Astrocyte of the hippocampus (primary cell): ENCODE measurements at regions not wholly inside any gene's neighbourhood (a gene's known extent, or its start where the extent isn't known, plus 50 kb on each side); places are given as distances from the start of the nearest gene placed in this dataset.

Experiments
- DNase-seq: peaks from one replicate; pipeline ENCODE4 v3.0.0; 2011; ENCODE audit warnings: low read depth, low spot score

DNA sequence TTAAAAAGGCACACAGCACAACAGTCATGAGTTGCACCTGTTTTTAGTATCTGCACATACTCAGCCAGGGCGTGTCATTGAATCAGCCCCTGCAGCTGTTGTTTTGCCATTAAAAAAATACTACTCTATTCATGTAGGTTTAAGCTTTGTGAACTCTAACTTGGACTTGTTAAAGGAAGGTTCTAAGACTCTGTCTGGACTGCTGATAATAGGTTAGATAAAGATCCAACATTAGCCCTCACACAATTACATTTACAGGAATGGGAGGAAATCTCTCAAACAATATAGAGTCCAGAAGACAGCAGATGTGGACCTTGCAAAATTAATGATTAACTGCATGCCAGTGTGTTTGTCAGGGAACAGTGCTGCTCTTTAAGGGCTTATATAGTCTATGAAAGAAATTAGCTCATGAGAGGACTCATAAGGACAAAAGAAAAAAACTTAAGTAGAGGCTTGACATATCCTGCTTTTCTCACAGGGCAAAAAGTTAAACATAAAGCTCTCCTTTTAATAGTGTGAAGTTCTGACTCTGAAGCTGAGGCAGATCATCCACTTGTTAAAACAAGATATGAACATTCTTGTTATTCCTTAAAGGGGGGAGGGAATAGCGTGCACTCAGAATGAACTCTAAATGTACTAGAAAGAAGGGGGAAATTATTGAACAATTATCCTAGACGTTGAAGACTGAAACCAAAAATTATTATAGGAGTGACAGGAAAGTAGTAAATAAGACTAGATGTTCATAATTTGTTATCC, 243.6 kb downstream of the NDFIP2 start:
- peak; percentile 2 for DNase-seq

DNA sequence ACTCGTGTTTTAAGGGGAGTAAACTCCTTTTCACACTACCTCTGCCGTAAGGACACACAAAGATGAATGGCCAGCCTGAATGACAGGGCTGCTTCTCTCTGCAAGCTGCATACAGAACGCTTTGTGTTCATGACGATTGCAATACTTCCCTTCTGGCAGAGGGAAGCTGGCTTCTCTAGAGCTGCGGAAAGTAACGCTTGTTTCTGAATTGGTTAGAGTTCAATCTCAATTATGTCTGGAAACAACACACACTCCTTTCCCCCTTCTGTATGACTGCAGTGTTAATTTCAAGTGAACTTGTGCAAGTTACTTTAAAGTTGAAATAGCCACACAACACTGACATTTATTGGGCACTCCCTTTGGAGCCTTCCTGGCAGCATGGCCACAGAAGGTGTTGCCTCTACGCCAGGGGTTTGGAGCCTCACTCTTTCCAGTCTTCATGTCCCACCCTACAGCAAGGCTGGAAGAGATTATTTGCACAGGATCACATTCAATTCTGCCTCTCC, 242.6 kb downstream of the NDFIP2 start:
- DNase-seq, result no peak

DNA sequence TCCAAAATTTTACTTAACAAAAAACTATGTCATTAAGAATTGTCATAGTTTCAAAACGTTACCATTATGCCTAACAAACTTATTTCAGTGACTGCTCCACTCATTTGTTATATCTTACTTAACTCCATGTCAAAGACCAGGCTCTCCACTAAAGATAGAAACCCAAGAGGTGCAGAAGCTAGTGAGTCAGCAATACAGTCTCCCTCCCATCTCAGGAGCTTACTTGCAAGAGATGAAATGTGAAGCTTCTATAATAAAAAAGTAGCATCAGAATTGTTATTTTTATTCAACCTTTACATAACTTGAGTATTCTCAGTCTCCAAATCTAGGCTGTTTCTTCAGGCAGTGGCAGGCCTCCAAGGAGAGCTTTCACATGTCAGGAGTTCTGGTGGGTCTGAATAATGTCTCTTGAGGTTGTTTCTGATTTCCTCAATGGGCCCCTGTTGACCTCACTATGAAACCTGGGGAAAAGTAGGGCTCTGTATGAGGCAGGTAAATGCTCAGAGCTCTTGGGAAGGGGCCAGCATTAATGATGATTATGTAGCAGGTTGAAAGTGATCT, 242.0 kb downstream of the NDFIP2 start:
- no peak for DNase-seq

DNA sequence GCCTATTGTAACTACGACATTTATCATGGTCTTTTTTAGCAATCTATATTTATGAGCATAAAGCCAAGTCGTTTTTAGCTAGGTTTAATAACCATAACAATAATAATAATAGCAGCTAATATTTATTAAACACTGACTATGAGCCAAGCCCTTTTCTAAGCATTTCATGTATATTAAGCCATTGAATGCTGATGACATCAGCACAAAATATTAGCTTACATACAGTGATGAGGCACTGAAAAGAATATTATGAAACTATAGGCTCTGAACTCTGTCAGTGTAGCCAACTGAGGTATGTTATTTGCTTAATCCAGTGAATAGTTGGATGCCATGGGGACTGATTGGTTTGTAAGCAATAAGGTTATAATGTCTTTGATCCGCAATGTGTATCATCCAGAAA, 235.2 kb downstream of the NDFIP2 start:
- no peak for DNase-seq

DNA sequence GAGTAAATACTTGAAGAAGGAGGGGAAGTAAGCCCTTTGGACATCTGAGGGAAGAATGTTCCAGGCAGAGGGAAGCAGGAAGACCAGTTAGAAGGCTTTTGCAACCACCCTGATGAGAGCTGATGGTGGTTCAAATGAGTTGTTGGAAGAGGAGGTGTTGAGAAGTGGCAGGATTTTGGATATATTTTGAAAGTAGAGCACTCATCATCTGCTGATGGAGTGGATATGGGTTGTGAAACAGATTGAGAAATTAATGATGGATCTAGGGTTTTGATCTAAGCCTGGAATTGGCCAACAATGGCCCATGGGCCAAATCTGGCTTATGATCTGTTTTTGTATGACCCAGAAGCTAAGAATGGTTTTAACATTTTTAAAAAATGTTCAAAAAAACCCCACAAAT, 230.7 kb downstream of the NDFIP2 start:
- no peak for DNase-seq

DNA sequence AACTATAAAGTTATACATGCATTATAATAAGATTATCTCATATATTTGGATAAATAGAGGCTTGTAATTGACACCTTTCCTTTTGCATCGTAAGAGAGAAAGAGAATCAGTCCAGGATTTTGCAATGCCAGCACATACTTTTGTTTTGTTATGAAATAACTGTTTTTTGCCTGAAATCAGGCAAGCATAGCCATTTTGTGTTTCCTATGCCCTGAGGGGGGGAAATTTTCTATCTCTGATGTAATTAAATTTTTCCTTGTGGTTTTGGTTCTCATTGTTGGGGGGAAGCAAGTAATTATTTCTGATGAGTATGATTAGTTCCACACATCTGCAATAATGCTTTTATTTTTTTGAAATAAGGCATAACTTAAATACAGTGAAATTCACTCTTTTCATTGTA, 229.4 kb downstream of the NDFIP2 start:
- peak; percentile 41 for DNase-seq

DNA sequence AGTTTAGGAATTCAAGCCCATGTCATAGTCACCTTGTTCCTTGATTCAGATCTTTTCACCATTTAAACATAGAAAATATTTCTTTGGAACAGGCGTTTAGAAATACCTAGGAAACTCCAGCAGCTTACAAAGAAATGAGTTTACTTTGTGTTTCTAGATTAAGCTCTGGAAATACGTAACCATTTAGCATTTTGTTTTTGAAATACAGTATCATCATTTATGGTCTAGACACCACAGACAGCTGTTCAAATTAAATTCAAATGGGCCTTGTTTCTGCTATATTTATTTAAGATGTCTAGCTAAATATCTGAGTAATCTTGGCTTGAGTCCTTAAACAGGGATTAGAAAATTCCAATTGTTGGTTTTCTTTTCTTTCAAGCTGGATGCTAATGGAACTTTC, 228.5 kb downstream of the NDFIP2 start:
- DNase-seq, result peak; percentile 66

DNA sequence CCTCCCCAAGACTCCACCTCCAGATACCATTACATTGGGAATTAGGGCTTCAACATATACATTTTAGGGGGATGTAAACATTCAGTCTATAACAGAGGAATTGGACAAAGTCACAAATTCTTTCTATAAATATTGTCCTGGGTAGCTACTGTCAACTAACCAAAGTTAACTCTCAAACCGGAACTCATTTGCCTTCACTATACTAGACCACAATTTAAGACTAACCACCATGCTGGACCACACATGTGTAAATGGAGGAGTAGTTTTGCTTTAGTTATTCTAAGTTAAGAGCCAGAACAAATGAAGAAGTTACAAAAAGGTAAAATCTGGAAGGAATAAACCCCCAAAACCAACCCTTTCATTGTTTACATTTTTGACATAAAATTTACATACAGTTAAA, 222.8 kb downstream of the NDFIP2 start:
- no peak for DNase-seq

DNA sequence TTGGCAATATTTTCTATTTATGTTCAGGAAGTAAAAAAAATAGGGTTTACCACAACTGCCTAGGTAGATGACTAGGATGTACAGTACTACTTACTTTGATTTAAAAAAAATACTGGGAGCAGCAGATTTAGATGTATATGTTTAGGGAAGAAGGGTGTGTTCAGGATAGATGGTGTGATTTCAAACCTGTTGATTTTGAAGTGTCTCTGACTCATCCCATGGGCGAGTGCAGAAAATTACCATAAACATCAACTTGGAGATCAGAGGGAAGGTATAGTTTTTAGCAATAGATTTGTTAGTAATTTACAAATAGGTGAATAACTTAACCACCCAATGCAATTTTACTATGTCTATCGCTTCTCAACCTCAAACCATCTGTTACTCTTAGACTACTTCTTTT, 214.8 kb downstream of the NDFIP2 start:
- no peak for DNase-seq

DNA sequence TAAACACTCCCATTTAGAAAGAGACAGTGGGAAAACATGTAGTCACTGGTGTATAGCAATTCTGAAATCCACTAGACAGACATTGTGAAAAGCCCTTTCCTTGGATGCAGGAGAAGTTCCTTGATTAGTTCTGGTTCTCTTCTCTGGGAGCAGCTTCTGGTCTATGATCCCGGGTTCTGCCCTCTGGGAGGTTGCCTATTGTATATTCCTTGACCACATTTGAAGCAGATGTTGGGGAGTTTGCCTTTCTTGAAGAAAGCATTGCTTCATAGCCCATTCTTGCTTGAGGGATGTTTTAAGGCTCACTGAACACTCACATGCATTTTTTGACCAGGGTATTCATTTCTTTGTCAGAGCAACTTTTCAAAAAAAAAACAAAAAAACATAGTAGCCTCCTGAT, 211.9 kb downstream of the NDFIP2 start:
- DNase-seq, result no peak

DNA sequence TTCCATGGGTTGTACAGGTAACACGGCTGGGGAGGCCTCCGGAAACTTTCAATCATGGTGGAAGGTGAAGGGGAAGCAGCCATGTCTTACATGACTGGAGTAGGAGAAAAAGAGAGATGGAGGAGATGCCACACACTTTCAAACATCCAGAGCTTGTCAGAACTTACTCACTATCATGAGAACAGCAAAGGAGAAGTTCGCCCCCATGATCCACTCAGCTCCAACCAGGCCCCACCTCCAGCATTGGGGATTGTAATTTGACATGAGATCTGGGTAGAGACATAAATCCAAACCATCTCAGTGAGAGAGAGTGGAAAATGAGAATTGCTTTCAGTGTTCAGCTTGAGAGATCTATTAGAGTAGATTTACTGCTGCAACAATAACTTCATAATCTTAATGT, 210.9 kb downstream of the NDFIP2 start:
- no peak for DNase-seq

DNA sequence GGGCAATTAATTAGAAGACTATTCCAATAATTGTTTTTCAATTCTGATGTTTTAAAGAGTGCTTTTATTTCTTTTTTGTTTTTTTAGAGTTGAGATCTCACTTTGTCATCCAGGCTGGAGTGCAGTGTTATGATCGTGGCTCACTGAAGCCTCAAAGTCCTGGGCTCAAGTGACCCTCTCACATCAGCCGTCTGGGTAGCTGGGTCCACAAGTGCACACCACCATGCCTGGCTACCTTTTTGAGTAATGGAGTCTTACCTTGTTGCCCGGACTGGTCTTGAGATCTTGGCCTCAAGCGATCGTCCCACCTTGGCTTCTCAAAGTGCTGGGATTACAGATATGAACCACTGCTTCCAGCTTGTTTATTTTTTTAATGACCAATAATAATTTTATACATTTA, 207.8 kb downstream of the NDFIP2 start:
- DNase-seq, result no peak

DNA sequence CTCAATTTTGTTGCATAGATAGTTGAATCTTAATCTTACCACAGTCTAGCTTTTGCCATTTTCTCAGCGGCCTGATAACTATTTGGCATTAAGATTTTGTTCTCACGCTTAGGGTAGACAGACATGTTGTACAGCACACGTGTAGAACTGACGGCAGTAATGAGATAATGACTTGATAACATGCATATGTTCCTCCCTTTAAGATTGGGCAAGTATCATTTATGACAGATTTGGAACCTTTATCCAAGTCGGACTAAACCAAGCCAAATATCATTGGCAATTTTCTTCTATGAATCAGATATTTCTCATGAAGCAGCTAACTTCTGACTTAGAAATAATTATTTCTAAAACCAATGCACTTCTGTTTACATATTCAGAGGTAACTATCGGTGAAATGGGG, 205.5 kb downstream of the NDFIP2 start:
- DNase-seq, result no peak

DNA sequence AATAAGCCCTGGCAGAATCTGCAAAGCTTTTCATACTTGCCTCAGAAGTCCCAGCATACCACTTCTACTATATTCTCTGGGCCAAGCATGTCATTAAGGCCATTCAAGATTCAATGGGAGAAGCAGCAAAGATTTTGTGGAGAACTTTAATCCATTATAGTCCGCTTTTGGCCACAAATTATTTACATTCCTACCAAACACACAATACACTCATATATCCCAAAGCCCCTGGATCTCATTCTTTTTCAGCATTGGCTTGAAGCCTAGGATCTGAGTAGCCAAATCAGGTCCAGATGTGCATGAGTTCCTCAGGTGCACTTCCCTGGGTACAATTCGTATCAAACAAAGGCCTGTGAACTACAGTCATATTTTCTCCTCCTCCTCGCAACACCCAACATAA, 203.4 kb downstream of the NDFIP2 start:
- no peak for DNase-seq

DNA sequence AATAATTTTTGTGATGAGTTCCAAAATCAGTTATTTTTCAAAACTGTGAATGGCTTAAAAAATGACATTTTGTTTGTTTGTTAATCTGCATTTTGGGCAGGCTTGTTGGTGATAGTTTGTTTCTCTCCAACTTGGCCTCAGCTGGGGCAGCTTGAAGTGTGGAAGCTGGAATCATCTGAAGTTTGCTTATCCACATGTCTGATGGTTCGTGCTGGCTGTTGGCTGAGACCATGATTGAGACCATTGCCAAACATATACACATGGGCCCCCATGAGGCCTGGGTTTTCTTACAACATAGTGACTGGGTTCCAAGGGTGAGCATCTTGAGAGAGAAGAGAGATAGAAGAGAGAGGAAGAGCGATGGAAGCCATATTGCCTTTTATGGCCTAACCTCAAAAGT, 201.2 kb downstream of the NDFIP2 start:
- DNase-seq, result no peak

DNA sequence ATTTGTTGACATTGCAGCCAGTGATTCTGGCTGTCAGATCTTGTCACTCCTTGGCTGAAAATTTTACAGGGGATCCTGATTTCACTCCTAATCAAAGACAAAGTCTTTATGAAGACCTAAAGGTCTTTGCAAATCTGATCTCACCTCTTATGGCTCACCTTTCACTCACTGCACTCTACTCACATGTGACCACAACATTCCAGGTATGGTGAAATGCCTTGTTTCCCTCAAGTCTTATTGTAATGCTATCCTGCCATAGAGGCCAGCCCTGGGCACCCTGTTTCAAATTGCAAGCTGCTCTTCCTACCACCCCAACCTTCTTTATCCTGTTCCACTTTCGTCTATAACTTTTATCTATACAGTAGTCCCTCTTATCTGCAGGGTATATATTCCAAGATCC, 200.1 kb downstream of the NDFIP2 start:
- DNase-seq, result no peak

DNA sequence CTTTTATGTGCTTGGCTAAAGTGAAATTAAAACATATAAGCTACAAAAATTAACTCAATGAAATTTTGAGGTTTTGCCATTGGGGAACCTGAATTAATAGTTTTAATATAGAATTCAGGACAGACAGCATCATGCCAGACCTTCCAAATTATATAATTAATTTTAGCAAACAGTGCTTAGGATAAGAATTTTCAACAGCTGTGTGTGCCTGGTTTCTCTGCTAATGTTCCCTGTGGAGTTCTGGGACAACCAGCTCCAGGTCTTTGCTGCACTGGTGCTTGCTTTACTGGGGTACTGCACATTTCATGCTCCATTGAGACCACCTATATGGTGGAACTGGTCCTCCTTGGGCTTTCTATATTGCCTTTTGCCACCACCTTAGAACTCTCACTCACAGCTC, 199.5 kb downstream of the NDFIP2 start:
- no peak for DNase-seq

DNA sequence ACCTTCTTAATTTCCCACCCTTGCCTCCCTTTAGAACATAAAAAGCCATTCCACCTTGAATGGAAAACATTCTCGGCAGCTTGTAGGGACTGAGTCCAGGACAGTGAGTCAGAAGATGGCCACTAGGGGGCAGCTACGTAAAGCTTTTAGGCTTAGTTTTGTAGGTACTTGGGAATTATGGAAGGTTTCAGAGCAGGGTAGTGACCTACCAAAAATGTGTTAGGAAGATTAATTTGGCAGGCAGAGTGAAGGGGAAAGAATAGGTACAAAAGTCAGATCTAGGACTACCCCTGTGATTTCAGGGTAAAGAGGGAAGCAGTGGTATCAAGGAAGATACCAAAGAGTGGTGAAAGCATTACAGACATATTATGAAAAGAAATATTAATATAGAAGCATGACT, 198.4 kb downstream of the NDFIP2 start:
- peak; percentile 75 for DNase-seq

DNA sequence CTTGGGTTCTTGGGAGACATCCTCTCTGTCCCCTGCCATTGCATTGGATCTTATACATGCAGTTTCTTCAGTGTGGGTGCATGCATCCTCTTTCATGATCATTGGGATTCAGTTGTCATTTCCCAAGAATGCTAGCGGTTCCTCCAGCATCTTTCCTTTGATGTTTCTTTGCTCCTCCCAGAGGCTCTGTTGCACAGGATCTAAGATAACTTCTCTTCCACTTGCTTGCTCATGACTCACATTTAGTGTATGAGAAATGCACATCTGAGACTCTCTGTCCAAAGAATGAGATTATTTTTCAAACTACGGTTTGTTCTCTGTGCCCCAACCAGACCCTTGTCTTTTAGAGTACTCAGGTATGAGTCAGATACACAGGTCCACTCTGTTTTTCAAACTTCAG, 197.1 kb downstream of the NDFIP2 start:
- DNase-seq, result peak; percentile 31

DNA sequence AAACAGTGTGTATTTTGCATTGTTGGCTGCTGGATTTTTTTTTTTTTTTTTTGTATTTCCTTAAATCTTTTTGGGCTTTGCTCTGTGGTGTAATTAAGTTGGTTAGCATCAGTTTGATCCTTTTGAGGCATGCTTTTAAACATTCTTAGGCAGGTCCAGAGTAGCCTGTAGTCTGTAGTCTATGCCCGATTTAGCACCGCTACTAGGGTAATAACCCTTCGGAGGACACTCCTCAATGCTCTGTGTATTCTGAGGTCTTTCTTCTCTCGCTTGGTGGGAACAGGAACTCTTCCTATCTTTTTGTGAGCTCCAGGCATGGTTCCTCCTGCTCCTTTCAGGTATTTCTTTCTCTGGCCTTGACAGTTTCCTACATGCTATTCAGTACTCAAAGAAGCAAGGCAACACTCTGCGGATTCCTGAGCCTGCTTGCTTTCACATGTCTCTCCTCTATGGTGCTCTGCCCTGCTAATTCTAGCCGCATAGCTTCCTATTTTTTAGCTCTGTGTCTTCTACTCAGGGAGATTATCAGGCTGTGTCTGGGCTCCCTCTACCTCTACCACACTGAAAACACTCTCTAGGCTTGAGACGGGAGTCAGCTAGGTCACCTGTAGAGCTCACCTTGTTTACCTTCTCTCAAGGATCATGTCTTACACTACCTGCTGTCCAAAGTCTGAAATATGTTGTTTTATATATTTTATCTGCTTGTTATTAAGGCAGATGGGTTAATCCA, 195.1 kb downstream of the NDFIP2 start:
- no peak for DNase-seq

DNA sequence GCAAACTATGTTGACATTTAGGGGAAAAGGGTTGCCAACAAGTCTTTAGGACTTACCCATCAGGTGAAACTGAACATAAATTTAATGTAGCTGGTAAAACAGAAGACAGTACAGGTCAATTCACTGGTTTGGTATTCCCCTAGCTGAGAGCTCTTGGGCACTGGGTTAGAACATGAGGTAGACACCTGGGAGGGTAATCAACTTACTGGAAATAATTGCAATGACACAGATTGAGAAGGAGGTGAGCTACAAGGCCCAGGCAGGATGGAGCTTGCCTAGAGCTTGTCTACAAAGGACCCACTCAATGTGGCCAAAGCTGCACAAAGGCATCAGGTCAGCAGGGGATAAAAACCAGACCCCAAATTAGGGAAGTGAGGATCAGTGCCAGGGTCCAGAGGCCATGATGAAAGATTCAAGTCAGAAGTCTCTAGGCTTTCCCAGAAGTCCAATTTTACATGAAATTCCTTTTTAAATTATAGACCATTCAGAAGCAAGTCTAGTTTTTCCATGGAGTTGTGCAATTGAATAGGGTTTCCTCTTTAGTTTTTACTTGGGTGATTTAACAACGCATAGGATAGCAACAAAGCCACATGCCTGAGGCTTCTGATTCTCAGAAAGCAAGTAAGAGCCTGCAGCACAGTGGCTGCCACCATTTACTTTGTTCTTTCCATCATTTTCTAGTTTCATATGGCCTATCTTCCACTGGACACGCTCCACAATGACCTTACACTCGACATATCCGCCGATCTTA, 194.0 kb downstream of the NDFIP2 start:
- no peak for DNase-seq

DNA sequence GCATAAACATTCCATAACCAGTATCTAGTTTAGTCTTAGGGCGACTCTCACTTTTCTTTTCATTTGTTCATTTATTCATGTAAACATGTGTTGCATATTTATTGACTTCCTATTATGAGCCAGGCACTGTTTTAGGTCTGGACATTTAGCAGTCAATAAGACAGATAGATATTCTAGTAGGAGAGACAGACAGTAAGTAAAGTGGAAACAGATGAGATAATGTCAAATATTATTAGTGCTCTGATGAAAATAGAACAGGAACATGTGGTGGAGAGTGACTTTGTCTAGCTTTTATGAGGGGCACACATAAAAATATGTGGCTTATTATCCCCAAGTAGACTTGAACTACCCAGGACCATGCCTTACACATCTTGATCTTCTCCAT, 193.0 kb downstream of the NDFIP2 start:
- no peak for DNase-seq
